Neutrophil (primary cell): ENCODE measurements at regions not wholly inside any gene's neighbourhood (a gene's known extent, or its start where the extent isn't known, plus 50 kb on each side); places are given as distances from the start of the nearest gene placed in this dataset.

Experiments
- H3K27ac ChIP-seq: fragments of 200-600 bp; sonication (generic); 2 replicates; pipeline ENCODE4 v1.5.1; 2016; ENCODE audit warnings: mild to moderate bottlenecking, moderate library complexity
- H3K27me3 ChIP-seq: fragments of 200-600 bp; sonication (generic); 2 replicates; pipeline ENCODE4 v1.6.0; 2016; ENCODE audit warnings: mild to moderate bottlenecking
- H3K36me3 ChIP-seq: fragments of 200-600 bp; sonication (generic); 2 replicates; pipeline ENCODE4 v1.5.1; 2017
- H3K4me1 ChIP-seq, 2 experiments: fragments of 200-600 bp in 1 of 2; sonication (generic) in 1 of 2; 1 replicate in 1 of 2; 2 replicates in 1 of 2; pipeline versions ENCODE4 v1.5.1 to v1.6.1; 2013 to 2016; ENCODE audit warnings: low read depth in 1 of 2, low read length in 1 of 2, mild to moderate bottlenecking in 1 of 2, moderate library complexity in 1 of 2; ENCODE audit not compliant: control insufficient read depth in 1 of 2, insufficient read depth in 1 of 2
- H3K4me3 ChIP-seq, 2 experiments: fragments of 200-600 bp in 1 of 2; sonication (generic) in 1 of 2; 1 replicate in 1 of 2; 2 replicates in 1 of 2; pipeline ENCODE4 v1.5.1; 2013 to 2016; ENCODE audit warnings: low read depth in 1 of 2, low read length in 1 of 2, mild to moderate bottlenecking in 1 of 2, moderate library complexity in 1 of 2
- H3K9me3 ChIP-seq: fragments of 200-600 bp; sonication (generic); 2 replicates; pipeline ENCODE4 v1.5.1; 2016
- CTCF ChIP-seq: fragments of 200-600 bp; sonication (generic); IDR thresholded peaks from 2 replicates; pipeline ENCODE4 v1.5.1; 2016; ENCODE audit warnings: antibody characterized with exemption

DNA sequence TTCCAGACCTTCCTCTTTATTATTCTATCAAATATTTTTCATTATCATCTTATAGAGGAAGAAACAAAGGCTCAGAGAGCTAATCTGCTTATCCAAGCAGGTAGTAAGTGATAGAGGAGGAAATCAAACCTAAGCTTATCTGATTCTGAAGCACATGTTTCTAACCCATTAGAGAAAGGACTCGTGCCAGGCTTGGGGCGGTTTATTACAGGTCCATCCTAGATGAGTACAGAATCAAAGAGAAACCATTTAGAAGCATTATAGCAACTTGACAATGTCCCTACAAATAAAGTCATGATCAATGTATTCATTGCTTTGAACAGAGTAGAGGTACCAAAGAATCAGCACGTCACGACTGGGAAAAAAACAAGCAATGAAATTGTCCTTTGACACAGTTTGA, 303.0 kb downstream of the CYRIA start:
- Histone ChIP-seq H3K36me3 (no peaks in the 10 kb centered on the region), H3K4me1 (no peaks in the 10 kb centered on the region), H3K27ac (no peak overlapping the region), H3K9me3 (no peaks in the 10 kb centered on the region), H3K27me3 (no peaks in the 10 kb centered on the region), H3K4me3 (no peak overlapping the region)
- TF ChIP-seq CTCF, result no peak

DNA sequence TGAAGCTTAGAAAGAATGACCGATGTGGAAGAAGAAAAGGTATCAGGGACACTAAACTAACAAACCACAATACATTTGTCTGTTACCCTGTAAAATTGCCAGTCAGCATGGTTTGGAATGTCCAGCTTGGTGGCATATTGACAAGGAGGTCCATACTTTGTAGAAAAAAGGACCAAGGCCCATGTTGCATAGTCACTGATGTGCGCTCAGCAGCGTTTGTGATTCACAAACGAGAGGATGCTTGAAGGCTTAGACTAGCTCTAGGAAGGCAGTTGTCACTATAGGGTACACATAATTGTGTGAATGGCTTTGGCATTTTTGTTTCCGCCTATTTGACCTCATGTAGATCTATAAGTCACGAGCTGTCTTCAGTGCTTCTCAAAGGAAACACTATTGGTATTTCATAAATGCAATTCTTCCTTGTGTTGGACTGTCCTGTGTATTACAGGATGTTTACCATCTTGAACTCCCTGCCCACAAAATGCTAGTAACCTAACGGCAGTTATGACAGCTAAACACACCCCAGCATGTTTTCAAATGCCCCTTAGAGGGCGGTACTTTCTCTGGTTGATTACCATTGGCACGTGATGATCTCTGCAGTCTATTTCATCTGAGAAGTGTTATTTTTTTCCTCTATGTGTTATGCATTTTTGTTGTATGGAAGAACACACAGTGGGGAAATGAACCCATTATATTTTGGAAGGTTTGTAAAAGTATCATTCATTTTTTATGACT, 304.2 kb downstream of the CYRIA start:
- H3K36me3 ChIP-seq, result no peaks in the 10 kb centered on the region
- no peaks in the 10 kb centered on the region for H3K27me3 ChIP-seq
- no peak overlapping the region for H3K27ac ChIP-seq
- no peaks in the 10 kb centered on the region for H3K9me3 ChIP-seq
- no peak for TF ChIP-seq CTCF
- no peaks in the 10 kb centered on the region for H3K4me1 ChIP-seq
- H3K4me3 ChIP-seq, result no peak overlapping the region

DNA sequence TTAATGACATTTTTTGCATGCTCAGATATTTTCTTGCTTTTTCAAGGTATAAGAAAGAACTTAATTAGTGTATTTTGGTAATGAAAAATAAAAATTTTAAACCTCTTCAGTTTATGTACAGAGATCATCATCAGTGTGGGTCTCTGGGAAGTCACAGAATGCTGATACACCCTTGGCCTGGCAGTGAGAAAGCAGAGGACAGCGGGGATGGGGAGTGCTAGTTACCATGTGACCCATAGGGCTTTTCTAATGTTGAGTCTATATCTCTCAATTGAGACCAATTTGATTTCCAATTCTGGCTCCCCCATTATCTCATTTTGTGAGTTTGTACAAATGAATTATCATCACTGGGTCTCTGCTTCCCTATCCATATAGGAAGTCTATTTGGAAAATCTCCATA, 305.7 kb downstream of the CYRIA start:
- Histone ChIP-seq H3K4me1 (no peaks in the 10 kb centered on the region), H3K4me3 (no peak overlapping the region), H3K36me3 (no peaks in the 10 kb centered on the region), H3K9me3 (no peaks in the 10 kb centered on the region), H3K27ac (no peak overlapping the region), H3K27me3 (no peaks in the 10 kb centered on the region)
- TF ChIP-seq CTCF, result no peak

DNA sequence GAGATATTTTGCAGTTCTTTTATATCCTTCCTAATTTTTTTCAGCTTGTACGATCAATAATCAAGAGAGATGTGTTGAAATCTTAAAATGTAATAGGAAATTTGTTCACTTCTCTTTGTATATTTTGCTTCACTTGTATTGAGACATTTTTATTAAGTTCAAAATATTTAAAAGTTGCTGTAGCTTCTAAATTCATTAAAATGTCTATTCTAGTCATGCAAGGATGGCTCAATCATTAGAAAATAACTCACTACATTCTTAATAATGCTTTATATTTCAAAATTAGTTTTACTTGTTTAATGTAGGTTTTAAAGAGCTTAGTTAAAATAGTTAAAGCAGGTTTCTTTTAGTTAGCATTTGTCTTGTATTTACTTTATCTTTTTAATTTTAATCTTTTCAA, 308.4 kb downstream of the CYRIA start:
- H3K36me3 ChIP-seq, result no peaks in the 10 kb centered on the region
- no peak overlapping the region for H3K27ac ChIP-seq
- no peak for TF ChIP-seq CTCF
- no peaks in the 10 kb centered on the region for H3K9me3 ChIP-seq
- no peak overlapping the region for H3K4me3 ChIP-seq
- no peaks in the 10 kb centered on the region for H3K4me1 ChIP-seq
- H3K27me3 ChIP-seq, result no peaks in the 10 kb centered on the region

GRCh38 chr2:16351541-16351940, 314.1 kb downstream of the CYRIA start:
- H3K4me1 ChIP-seq, result no peaks in the 10 kb centered on the region
- H3K27ac ChIP-seq, result no peak overlapping the region
- H3K4me3 ChIP-seq, result no peak overlapping the region
- no peaks in the 10 kb centered on the region for H3K9me3 ChIP-seq
- no peak for TF ChIP-seq CTCF
- no peaks in the 10 kb centered on the region for H3K27me3 ChIP-seq
- no peaks in the 10 kb centered on the region for H3K36me3 ChIP-seq
